Urinary bladder (tissue), 3 donors: ENCODE measurements at regions not wholly inside any gene's neighbourhood (a gene's known extent, or its start where the extent isn't known, plus 50 kb on each side); places are given as distances from the start of the nearest gene placed in this dataset.

Experiments
- DNase-seq: peaks from one replicate; pipeline ENCODE4 v3.0.0-alpha.2; 2015; ENCODE audit errors: extremely low spot score
- H3K27ac ChIP-seq: one replicate; pipeline ENCODE4 v1.5.1; 2013; ENCODE audit warnings: low read depth, mild to moderate bottlenecking, moderate library complexity
- H3K36me3 ChIP-seq: one replicate; pipeline ENCODE4 v1.6.1; 2013; ENCODE audit warnings: mild to moderate bottlenecking, moderate library complexity; ENCODE audit not compliant: insufficient read depth
- H3K4me1 ChIP-seq: one replicate; pipeline ENCODE4 v1.6.1; 2013; ENCODE audit warnings: mild to moderate bottlenecking, moderate library complexity; ENCODE audit not compliant: insufficient read depth
- H3K4me3 ChIP-seq: one replicate; pipeline ENCODE4 v1.5.1; 2013; ENCODE audit warnings: low read depth, low read length
- WGBS: extraction: QIAGEN DNeasy Blood & Tissue Kit; methylation state at CpG from one replicate; pipeline ENCODE4 v1.1.7; 2013; 5-methylcytosine and 5-hydroxymethylcytosine counted together
- donor health status: healthy with polysubstance abuse.
- donor health status: healthy.

- no peaks in the 10 kb centered on the region for H3K4me1 ChIP-seq
- 82% methylated on average over 8 of the region's 8 CpGs for WGBS
- no peaks in the 10 kb centered on the region for H3K36me3 ChIP-seq
- DNase-seq, result no peak
- H3K27ac ChIP-seq, result no peak overlapping the region
- H3K4me3 ChIP-seq, result no peak overlapping the region
Observed at GRCh38 chr3:127137113-127137512, 55.8 kb upstream of the PRR23E start.

GRCh38 chr3:127137757-127138536 is 55.0 kb upstream of the PRR23E start:
- H3K27ac ChIP-seq, result no peak overlapping the region

GRCh38 chr3:127139601-127140500 is 53.1 kb upstream of the PRR23E start:
- no peaks in the 10 kb centered on the region for H3K4me1 ChIP-seq
- no peak for DNase-seq
- H3K4me3 ChIP-seq, result no peak overlapping the region
- WGBS, result 91% methylated on average over 17 of the region's 17 CpGs
- H3K27ac ChIP-seq, result no peak overlapping the region
- no peaks in the 10 kb centered on the region for H3K36me3 ChIP-seq

More at GRCh38 chr3:127137757-127138536, 55.0 kb upstream of the PRR23E start:
- Histone ChIP-seq H3K36me3 (no peaks in the 10 kb centered on the region), H3K4me1 (no peaks in the 10 kb centered on the region), H3K4me3 (no peak overlapping the region)
- no peak for DNase-seq
- WGBS, result 91% methylated on average over 11 of the region's 11 CpGs

- Histone ChIP-seq H3K4me1 (no peaks in the 10 kb centered on the region), H3K27ac (no peak overlapping the region), H3K36me3 (no peaks in the 10 kb centered on the region), H3K4me3 (no peak overlapping the region)
- DNase-seq, result no peak
- WGBS, result 93% methylated on average over 18 of the region's 18 CpGs
Observed at GRCh38 chr3:127140501-127141460, 52.1 kb upstream of the PRR23E start.

GRCh38 chr3:127141921-127142730 is 50.8 kb upstream of the PRR23E start:
- H3K4me3 ChIP-seq, result no peak overlapping the region
- 29% methylated on average over 19 of the region's 19 CpGs for WGBS
- peak; percentile 47 for DNase-seq
- H3K27ac ChIP-seq, result no peak overlapping the region
- no peaks in the 10 kb centered on the region for H3K4me1 ChIP-seq
- no peaks in the 10 kb centered on the region for H3K36me3 ChIP-seq
